ENCODE measurements at regions not wholly inside any gene's neighbourhood (a gene's known extent, or its start where the extent isn't known, plus 50 kb on each side); places are given as distances from the start of the nearest gene placed in this dataset.

- TF ChIP-seq CTCF (IDR thresholded peaks at IDR 0.05) (no peak), POLR2A (IDR thresholded peaks at IDR 0.05; ENCODE audit: low read depth) (no peak), EP300 (IDR thresholded peaks at IDR 0.05) (no peak), POLR2AphosphoS5 (IDR thresholded peaks at IDR 0.05) (no peak)
Observed at GRCh38 chr4:131093303-131093702, 1997.4 kb downstream of the C4orf33 start.
